ENCODE measurements at regions not wholly inside any gene's neighbourhood (a gene's known extent, or its start where the extent isn't known, plus 50 kb on each side); places are given as distances from the start of the nearest gene placed in this dataset.

GRCh38 chr1:57874418-57874877, 450.6 kb upstream of the DAB1 start:
- TF ChIP-seq, protein P1, sequence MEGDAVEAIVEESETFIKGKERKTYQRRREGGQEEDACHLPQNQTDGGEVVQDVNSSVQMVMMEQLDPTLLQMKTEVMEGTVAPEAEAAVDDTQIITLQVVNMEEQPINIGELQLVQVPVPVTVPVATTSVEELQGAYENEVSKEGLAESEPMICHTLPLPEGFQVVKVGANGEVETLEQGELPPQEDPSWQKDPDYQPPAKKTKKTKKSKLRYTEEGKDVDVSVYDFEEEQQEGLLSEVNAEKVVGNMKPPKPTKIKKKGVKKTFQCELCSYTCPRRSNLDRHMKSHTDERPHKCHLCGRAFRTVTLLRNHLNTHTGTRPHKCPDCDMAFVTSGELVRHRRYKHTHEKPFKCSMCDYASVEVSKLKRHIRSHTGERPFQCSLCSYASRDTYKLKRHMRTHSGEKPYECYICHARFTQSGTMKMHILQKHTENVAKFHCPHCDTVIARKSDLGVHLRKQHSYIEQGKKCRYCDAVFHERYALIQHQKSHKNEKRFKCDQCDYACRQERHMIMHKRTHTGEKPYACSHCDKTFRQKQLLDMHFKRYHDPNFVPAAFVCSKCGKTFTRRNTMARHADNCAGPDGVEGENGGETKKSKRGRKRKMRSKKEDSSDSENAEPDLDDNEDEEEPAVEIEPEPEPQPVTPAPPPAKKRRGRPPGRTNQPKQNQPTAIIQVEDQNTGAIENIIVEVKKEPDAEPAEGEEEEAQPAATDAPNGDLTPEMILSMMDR (IDR thresholded peaks at IDR 0.05; ENCODE audit: low read depth, low read length, missing input control) = no peak
- TF ChIP-seq TAF1 (conservative IDR thresholded peaks at IDR 0.05) (no peak), EGR1 (IDR thresholded peaks at IDR 0.05; ENCODE audit: low read depth in 2 of 2) (no peak), JUND (IDR thresholded peaks at IDR 0.05) (no peak), SP1 (IDR thresholded peaks at IDR 0.05) (no peak)
- TF ChIP-seq, protein P2, sequence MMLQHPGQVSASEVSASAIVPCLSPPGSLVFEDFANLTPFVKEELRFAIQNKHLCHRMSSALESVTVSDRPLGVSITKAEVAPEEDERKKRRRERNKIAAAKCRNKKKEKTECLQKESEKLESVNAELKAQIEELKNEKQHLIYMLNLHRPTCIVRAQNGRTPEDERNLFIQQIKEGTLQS (IDR thresholded peaks at IDR 0.05) = no peak
- TF ChIP-seq, protein P3, sequence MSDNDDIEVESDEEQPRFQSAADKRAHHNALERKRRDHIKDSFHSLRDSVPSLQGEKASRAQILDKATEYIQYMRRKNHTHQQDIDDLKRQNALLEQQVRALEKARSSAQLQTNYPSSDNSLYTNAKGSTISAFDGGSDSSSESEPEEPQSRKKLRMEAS (IDR thresholded peaks at IDR 0.05) = no peak

All from liver (tissue), 3 donors.